Mammary epithelial cell (primary cell): ENCODE measurements at regions not wholly inside any gene's neighbourhood (a gene's known extent, or its start where the extent isn't known, plus 50 kb on each side); places are given as distances from the start of the nearest gene placed in this dataset.

Experiments
- EZH2 ChIP-seq: IDR thresholded peaks from 2 replicates; pipeline ENCODE4 v1.6.1; 2012; ENCODE audit warnings: low read length, inconsistent platforms, borderline replicate concordance
- TF ChIP-seq, protein P1 (sequence below), 2 donors: IDR thresholded peaks in 1 of 2; conservative IDR thresholded peaks in 1 of 2; 2 replicates each; pipeline ENCODE4 v1.5.1; 2011 to 2012; ENCODE audit warnings: inconsistent platforms in 2 of 2, low read length in 2 of 2, mild to moderate bottlenecking in 2 of 2, control low read depth in 1 of 2, low read depth in 1 of 2; ENCODE audit not compliant: insufficient read depth in 1 of 2; ENCODE audit errors: extremely low read depth in 1 of 2

DNA sequence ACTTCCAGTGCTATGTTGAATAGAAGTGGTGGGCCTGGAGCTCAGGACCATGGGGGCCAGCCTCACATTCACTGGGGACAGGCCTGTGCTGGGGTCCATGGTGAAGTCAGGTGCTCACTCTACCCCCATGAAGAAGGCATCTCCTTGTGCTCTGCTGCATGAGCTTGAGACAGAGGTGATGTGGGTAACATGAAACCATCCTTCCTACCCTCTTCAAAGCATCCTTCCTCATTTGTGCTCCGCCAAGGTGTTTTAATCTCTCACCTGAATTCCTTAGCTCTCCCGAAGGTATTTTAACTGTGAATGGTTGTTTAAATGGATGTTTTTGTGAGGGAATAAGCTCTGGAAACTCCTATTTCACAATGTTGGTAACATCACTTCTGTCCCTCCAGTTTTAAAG is 209.6 kb upstream of the PCSK2 start:
- TF ChIP-seq, protein P1, sequence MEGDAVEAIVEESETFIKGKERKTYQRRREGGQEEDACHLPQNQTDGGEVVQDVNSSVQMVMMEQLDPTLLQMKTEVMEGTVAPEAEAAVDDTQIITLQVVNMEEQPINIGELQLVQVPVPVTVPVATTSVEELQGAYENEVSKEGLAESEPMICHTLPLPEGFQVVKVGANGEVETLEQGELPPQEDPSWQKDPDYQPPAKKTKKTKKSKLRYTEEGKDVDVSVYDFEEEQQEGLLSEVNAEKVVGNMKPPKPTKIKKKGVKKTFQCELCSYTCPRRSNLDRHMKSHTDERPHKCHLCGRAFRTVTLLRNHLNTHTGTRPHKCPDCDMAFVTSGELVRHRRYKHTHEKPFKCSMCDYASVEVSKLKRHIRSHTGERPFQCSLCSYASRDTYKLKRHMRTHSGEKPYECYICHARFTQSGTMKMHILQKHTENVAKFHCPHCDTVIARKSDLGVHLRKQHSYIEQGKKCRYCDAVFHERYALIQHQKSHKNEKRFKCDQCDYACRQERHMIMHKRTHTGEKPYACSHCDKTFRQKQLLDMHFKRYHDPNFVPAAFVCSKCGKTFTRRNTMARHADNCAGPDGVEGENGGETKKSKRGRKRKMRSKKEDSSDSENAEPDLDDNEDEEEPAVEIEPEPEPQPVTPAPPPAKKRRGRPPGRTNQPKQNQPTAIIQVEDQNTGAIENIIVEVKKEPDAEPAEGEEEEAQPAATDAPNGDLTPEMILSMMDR (conservative IDR thresholded peaks at IDR 0.05 in 1 of 2, IDR thresholded peaks at IDR 0.05 in 1 of 2; ENCODE audit: extremely low read depth in 1 of 2, insufficient read depth in 1 of 2, low read depth in 1 of 2, low read length in 2 of 2) = no peak
- no peak for TF ChIP-seq EZH2
